Rectal smooth muscle tissue (tissue), 1 donor: ENCODE measurements at regions not wholly inside any gene's neighbourhood (a gene's known extent, or its start where the extent isn't known, plus 50 kb on each side); places are given as distances from the start of the nearest gene placed in this dataset.

Experiments used
- H3K27ac ChIP-seq: one replicate; pipeline ENCODE4 v1.7.0; 2013; ENCODE audit warnings: low read depth, low read length, inconsistent platforms
- H3K27me3 ChIP-seq: one replicate; pipeline ENCODE4 v1.7.0; 2013; ENCODE audit warnings: low read length; ENCODE audit not compliant: control insufficient read depth, insufficient read depth
- H3K36me3 ChIP-seq: one replicate; pipeline ENCODE4 v1.7.0; 2013; ENCODE audit warnings: low read length; ENCODE audit not compliant: control insufficient read depth, insufficient read depth
- H3K4me1 ChIP-seq: one replicate; pipeline ENCODE4 v1.7.0; 2013; ENCODE audit warnings: low read length; ENCODE audit not compliant: control insufficient read depth, insufficient read depth
- H3K4me3 ChIP-seq: one replicate; pipeline ENCODE4 v1.7.0; 2013; ENCODE audit warnings: low read length
- H3K9ac ChIP-seq: one replicate; pipeline ENCODE4 v1.7.0; 2013; ENCODE audit warnings: low read length

DNA sequence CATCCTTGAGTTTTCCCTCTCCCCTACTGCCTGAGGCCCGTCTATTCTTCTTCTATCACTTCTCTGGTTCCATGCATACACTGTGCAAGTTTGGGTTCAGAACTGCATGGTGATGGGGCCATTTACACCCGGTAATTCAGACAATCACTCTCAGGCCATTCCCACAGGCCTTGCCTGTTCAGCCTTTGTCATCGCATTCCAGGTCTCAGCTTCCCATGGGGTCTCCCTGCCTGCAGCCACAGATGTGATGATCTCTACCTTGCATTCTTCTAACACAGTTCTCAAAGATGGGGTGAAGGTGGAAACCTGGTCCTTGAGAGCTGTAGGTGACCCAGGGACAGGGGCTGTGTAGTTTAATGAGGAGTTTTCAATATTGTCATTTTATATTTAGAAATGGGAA is 209.2 kb upstream of the TOPAZ1 start:
- Histone ChIP-seq H3K27me3 (no peaks in the 10 kb centered on the region), H3K4me1 (no peaks in the 10 kb centered on the region), H3K36me3 (no peaks in the 10 kb centered on the region), H3K4me3 (no peak overlapping the region), H3K9ac (no peak overlapping the region), H3K27ac (no peak overlapping the region)

DNA sequence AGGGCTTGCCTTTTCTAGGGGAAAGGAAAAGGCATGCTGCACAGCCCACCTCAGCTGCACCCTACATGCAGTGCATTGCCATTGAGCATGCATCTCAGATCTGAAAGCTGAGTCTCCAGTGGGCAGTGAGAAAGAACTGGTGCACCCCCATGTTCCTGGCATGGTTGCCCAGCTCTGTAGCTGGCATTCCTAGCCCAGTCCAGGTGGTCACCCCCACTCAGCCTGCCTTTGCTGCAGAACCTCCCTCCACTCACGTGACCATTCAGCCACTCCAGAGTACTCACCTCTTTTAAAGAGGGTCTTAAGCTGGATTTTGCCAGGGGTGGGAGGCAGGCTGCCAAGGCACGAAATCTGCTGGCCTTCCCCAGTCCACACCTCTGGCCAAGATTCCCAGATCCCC is 208.6 kb upstream of the TOPAZ1 start:
- Histone ChIP-seq H3K4me1 (no peaks in the 10 kb centered on the region), H3K27ac (no peak overlapping the region), H3K4me3 (no peak overlapping the region), H3K9ac (no peak overlapping the region), H3K27me3 (no peaks in the 10 kb centered on the region), H3K36me3 (no peaks in the 10 kb centered on the region)

- no peak overlapping the region for H3K4me3 ChIP-seq
- no peak overlapping the region for H3K9ac ChIP-seq
- no peaks in the 10 kb centered on the region for H3K4me1 ChIP-seq
Observed at GRCh38 chr3:44036850-44037249, 204.8 kb upstream of the TOPAZ1 start.

DNA sequence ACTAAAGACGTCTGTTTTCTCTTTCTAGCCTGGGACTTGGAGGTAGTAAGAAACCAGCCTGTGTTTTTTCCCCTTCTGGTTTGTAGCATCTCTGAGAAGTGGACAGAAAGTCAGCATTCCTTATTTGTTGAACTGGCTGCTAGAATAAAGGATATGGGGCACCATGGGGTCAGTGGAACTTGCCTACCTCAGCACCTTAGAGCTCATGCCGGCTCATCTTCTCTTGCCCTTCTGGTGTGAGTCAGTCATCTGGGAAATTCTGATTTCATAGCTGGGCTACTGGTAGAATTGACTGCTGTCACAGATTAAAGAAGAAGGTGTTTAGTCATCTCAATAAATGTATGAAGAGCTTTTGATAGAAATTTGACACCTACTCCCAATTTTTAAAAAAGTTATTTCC is 202.7 kb upstream of the TOPAZ1 start:
- H3K4me1 ChIP-seq = no peaks in the 10 kb centered on the region

More at GRCh38 chr3:44036850-44037249, 204.8 kb upstream of the TOPAZ1 start:
- Histone ChIP-seq H3K27me3 (no peaks in the 10 kb centered on the region), H3K27ac (no peak overlapping the region), H3K36me3 (no peaks in the 10 kb centered on the region)

DNA sequence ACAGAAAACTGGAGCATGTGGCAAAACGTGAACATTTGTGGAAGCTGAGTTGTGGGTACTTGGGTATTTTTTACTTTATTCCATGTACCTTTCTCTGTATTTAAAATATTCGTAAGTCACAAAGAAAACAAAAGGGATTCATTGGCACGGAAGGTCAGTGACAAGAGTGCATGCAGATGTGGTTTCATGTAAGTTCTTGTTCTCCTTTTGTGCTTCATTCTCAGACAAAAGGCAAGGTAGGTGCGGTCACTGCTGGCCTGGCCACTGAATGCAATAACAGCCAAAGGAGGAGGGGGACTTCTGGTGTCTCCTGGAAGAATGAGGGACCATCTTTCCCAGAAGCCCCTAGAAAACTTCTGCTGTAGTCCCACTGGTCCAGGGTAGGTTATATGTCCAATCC is 200.0 kb upstream of the TOPAZ1 start:
- Histone ChIP-seq H3K36me3 (no peaks in the 10 kb centered on the region), H3K27me3 (no peaks in the 10 kb centered on the region), H3K4me1 (no peaks in the 10 kb centered on the region), H3K9ac (no peak overlapping the region), H3K4me3 (no peak overlapping the region), H3K27ac (no peak overlapping the region)

More for the DNA sequence above, 202.7 kb upstream of the TOPAZ1 start:
- no peaks in the 10 kb centered on the region for H3K27me3 ChIP-seq
- H3K36me3 ChIP-seq = no peaks in the 10 kb centered on the region
- H3K27ac ChIP-seq = no peak overlapping the region
- H3K4me3 ChIP-seq = no peak overlapping the region
- H3K9ac ChIP-seq = no peak overlapping the region

GRCh38 chr3:44042772-44043171 is 198.9 kb upstream of the TOPAZ1 start:
- Histone ChIP-seq H3K9ac (no peak overlapping the region), H3K27me3 (no peaks in the 10 kb centered on the region), H3K4me3 (no peak overlapping the region), H3K36me3 (no peaks in the 10 kb centered on the region), H3K4me1 (no peaks in the 10 kb centered on the region), H3K27ac (no peak overlapping the region)

GRCh38 chr3:44045476-44046275 is 196.0 kb upstream of the TOPAZ1 start:
- Histone ChIP-seq H3K27me3 (no peaks in the 10 kb centered on the region), H3K4me3 (no peak overlapping the region), H3K36me3 (no peaks in the 10 kb centered on the region), H3K9ac (no peak overlapping the region), H3K4me1 (no peaks in the 10 kb centered on the region), H3K27ac (no peak overlapping the region)

DNA sequence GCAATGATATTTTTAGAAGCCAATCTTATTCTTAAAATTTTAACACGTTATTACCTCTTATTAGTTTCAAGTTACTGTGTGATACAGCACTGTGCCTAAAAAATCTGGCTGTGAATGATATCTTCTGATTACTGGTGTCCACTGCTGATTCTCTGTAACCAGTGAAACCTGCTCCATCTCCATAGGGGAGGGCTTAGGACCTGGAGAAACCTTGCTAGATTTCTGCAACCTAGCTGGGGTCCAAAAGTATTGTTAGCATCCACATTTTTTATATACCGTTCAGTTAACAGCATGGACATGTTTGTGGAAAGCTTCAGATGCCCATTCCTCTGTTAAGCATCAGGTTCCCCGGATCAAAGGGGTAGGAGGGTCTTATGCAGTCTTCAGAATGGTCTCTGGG is 193.9 kb upstream of the TOPAZ1 start:
- Histone ChIP-seq H3K4me3 (no peak overlapping the region), H3K4me1 (no peaks in the 10 kb centered on the region), H3K27me3 (no peaks in the 10 kb centered on the region), H3K27ac (no peak overlapping the region), H3K36me3 (no peaks in the 10 kb centered on the region), H3K9ac (no peak overlapping the region)

DNA sequence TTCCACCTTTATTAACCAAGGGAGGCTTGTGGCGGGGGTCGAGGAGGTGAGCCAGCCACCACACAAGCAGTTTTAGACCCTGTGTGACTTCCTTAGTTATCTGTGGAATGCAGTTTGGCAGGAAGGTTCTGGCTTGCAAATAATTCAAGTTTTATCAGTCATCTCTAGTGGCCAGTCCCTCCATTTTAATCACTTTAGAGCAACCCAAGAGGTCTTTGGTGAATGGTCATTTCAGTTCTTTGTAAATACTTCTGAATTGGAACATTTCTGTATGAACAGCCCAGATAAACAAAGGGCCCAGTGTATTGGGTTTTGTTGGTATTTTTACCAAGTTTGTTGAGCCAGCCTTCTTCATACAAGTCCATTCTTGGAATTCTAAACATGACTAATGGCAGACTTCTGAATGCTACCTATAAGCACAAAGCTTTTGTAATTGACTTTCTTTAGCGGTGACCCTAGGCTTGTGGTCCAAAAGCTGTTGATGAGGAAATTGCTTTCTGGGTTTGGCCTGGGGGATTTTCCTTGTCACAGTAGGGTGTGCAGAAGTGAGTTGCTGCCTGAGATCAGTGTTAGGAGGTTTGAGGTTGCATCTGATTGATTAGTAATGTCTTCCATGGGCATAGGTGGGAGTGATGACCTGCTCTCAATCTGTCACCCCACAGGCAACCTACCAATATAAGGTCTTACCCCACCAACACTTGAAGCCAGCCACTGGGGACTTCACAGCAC is 193.3 kb upstream of the TOPAZ1 start:
- Histone ChIP-seq H3K36me3 (no peaks in the 10 kb centered on the region), H3K4me3 (no peak overlapping the region), H3K27me3 (no peaks in the 10 kb centered on the region), H3K4me1 (no peaks in the 10 kb centered on the region), H3K9ac (no peak overlapping the region), H3K27ac (no peak overlapping the region)

DNA sequence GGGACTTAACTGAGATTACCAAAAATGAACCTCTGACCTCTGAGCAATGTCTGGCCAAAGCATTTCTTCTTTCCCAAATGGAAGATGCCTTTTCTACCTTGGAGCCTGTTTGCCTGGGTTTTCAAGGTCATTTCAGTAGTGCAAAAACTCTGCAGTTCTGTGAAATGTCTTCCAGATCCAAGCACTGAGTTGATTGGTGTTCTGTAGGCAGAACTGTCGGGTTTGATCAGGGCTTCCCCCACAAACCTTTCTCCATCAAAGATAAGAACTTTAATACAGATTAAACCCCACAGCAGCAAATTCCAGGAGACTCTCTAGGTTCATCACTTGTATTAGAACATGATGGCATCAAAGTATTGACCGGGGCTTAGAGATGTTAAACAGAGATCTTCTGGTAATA is 192.7 kb upstream of the TOPAZ1 start:
- no peak overlapping the region for H3K9ac ChIP-seq
- no peaks in the 10 kb centered on the region for H3K27me3 ChIP-seq
- H3K27ac ChIP-seq = no peak overlapping the region

DNA sequence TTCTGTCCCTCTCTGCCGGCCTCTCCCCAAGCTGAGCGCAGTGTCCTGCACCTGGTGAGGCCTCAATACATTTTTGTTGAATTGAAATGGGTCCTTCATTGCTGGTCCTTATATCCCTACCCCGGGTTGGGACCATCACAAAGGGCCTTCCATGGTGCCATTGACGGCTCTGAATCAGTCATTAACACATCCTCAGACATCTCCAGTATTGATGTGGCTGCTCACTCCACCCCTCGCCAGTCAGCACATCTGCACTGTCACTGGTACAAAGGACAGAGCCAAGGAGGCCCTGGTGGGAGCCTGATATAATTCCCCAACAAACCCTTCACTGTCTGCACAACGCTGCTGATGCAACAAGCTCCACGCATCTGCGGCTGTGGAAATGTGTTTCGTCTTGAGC is 191.6 kb upstream of the TOPAZ1 start:
- H3K27me3 ChIP-seq = no peaks in the 10 kb centered on the region
- H3K4me1 ChIP-seq = no peaks in the 10 kb centered on the region
- H3K4me3 ChIP-seq = no peak overlapping the region
- no peaks in the 10 kb centered on the region for H3K36me3 ChIP-seq
- no peak overlapping the region for H3K27ac ChIP-seq
- no peak overlapping the region for H3K9ac ChIP-seq

More for the DNA sequence above, 192.7 kb upstream of the TOPAZ1 start:
- H3K4me3 ChIP-seq = no peak overlapping the region
- H3K4me1 ChIP-seq = no peaks in the 10 kb centered on the region
- H3K36me3 ChIP-seq = no peaks in the 10 kb centered on the region

GRCh38 chr3:44050867-44051266 is 190.8 kb upstream of the TOPAZ1 start:
- Histone ChIP-seq H3K27me3 (no peaks in the 10 kb centered on the region), H3K27ac (no peak overlapping the region), H3K4me3 (no peak overlapping the region), H3K9ac (no peak overlapping the region), H3K4me1 (no peaks in the 10 kb centered on the region), H3K36me3 (no peaks in the 10 kb centered on the region)

DNA sequence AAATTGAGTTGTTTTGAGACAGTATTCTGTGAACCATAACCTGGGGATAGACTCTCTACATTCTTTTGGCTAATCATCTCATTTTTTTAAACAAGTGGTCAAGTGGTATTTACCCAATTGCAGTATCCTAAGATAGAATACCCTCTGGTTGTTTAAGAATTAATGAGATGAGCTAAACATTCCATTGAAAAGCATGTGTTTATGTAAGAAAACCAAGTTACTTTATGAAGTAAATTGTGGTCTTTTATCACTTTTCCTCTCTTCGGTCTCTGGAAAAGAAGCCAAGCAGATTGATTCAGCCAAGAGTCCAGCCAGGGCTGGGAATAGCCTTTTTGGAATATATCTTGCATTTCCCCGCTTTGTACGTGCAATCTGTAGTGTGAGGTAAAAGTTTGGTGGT is 185.7 kb upstream of the TOPAZ1 start:
- Histone ChIP-seq H3K9ac (no peak overlapping the region), H3K27me3 (no peaks in the 10 kb centered on the region), H3K4me3 (no peak overlapping the region), H3K4me1 (no peaks in the 10 kb centered on the region), H3K27ac (no peak overlapping the region), H3K36me3 (no peaks in the 10 kb centered on the region)
